ENCODE measurements at regions not wholly inside any gene's neighbourhood (a gene's known extent, or its start where the extent isn't known, plus 50 kb on each side); places are given as distances from the start of the nearest gene placed in this dataset.
"Not testable (repeated sequence)": the region's sequence is repeated elsewhere in the genome, so short reads cannot be mapped to it uniquely, and the experiment has no call there.

- H3K9me3 ChIP-seq (ENCODE audit: control insufficient read depth in 1 of 2, low read length in 2 of 2) = peaks cover 0 to 3% of the 10 kb centered on the region in 2 donors
- no peaks in the 10 kb centered on the region for H3K27me3 ChIP-seq (ENCODE audit: low read depth, low read length)
- H3K4me3 ChIP-seq (ENCODE audit: low read depth in 1 of 2, low read length in 2 of 2) = no peak overlapping the region
- H3K27ac ChIP-seq (ENCODE audit: low read length) = no peak overlapping the region
- no peaks in the 10 kb centered on the region for H3K4me1 ChIP-seq (ENCODE audit: control insufficient read depth in 1 of 2, insufficient read depth in 2 of 2, low read length in 2 of 2)
- no peaks in the 10 kb centered on the region for H3K36me3 ChIP-seq (ENCODE audit: control insufficient read depth in 1 of 2, insufficient read depth in 2 of 2, low read length in 2 of 2)
Measured at GRCh38 chr12:74393272-74393671, 144.4 kb upstream of the ATXN7L3B start.

DNA sequence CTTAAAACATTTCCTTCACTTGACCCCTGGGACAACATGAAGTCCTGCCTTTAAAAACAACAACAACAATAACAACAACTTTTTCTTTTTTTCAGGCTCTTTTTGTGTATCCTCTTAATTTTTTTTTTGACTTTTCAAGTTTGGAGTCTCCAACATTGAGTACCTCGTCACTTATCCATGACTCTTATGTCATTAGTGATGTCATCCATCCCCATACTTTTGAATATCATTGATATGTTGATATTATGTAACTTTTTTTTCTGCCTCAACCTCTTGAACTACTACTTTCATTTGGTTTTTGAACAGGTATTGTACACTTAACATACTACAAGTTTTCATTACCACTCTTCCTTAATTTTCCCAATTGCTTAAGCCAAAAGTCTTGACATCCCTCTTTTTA lies 143.0 kb upstream of the ATXN7L3B start:
- Histone ChIP-seq H3K27ac (ENCODE audit: low read length) (no peak overlapping the region), H3K4me1 (ENCODE audit: control insufficient read depth in 1 of 2, insufficient read depth in 2 of 2, low read length in 2 of 2) (no peaks in the 10 kb centered on the region), H3K9me3 (ENCODE audit: control insufficient read depth in 1 of 2, low read length in 2 of 2) (peaks cover 0 to 3% of the 10 kb centered on the region in 2 donors), H3K36me3 (ENCODE audit: control insufficient read depth in 1 of 2, insufficient read depth in 2 of 2, low read length in 2 of 2) (no peaks in the 10 kb centered on the region), H3K27me3 (ENCODE audit: low read depth, low read length) (no peaks in the 10 kb centered on the region), H3K4me3 (ENCODE audit: low read depth in 1 of 2, low read length in 2 of 2) (no peak overlapping the region)

- no peak overlapping the region for H3K4me3 ChIP-seq (ENCODE audit: low read depth in 1 of 2, low read length in 2 of 2)
- no peaks in the 10 kb centered on the region for H3K36me3 ChIP-seq (ENCODE audit: control insufficient read depth in 1 of 2, insufficient read depth in 2 of 2, low read length in 2 of 2)
- H3K9me3 ChIP-seq (ENCODE audit: control insufficient read depth in 1 of 2, low read length in 2 of 2) = no peaks in the 10 kb centered on the region
- H3K4me1 ChIP-seq (ENCODE audit: control insufficient read depth in 1 of 2, insufficient read depth in 2 of 2, low read length in 2 of 2) = no peaks in the 10 kb centered on the region
- no peaks in the 10 kb centered on the region for H3K27me3 ChIP-seq (ENCODE audit: low read depth, low read length)
- H3K27ac ChIP-seq (ENCODE audit: low read length) = no peak overlapping the region
Measured at GRCh38 chr12:74401035-74401434, 136.6 kb upstream of the ATXN7L3B start.

- H3K27ac ChIP-seq (ENCODE audit: low read length) = no peak overlapping the region
- no peaks in the 10 kb centered on the region for H3K4me1 ChIP-seq (ENCODE audit: control insufficient read depth in 1 of 2, insufficient read depth in 2 of 2, low read length in 2 of 2)
- H3K4me3 ChIP-seq (ENCODE audit: low read depth in 1 of 2, low read length in 2 of 2) = no peak overlapping the region
- H3K27me3 ChIP-seq (ENCODE audit: low read depth, low read length) = no peaks in the 10 kb centered on the region
- no peaks in the 10 kb centered on the region for H3K9me3 ChIP-seq (ENCODE audit: control insufficient read depth in 1 of 2, low read length in 2 of 2)
- H3K36me3 ChIP-seq (ENCODE audit: control insufficient read depth in 1 of 2, insufficient read depth in 2 of 2, low read length in 2 of 2) = no peaks in the 10 kb centered on the region
Measured at GRCh38 chr12:74401966-74402365, 135.7 kb upstream of the ATXN7L3B start.

- not testable (repeated sequence) for H3K4me1 ChIP-seq (ENCODE audit: control insufficient read depth in 1 of 2, insufficient read depth in 2 of 2, low read length in 2 of 2); H3K27me3 ChIP-seq (ENCODE audit: low read depth, low read length); H3K36me3 ChIP-seq (ENCODE audit: control insufficient read depth in 1 of 2, insufficient read depth in 2 of 2, low read length in 2 of 2); H3K9me3 ChIP-seq (ENCODE audit: control insufficient read depth in 1 of 2, low read length in 2 of 2); H3K4me3 ChIP-seq (ENCODE audit: low read depth in 1 of 2, low read length in 2 of 2); H3K27ac ChIP-seq (ENCODE audit: low read length)
Measured at GRCh38 chr12:74403221-74403470, 134.5 kb upstream of the ATXN7L3B start.

DNA sequence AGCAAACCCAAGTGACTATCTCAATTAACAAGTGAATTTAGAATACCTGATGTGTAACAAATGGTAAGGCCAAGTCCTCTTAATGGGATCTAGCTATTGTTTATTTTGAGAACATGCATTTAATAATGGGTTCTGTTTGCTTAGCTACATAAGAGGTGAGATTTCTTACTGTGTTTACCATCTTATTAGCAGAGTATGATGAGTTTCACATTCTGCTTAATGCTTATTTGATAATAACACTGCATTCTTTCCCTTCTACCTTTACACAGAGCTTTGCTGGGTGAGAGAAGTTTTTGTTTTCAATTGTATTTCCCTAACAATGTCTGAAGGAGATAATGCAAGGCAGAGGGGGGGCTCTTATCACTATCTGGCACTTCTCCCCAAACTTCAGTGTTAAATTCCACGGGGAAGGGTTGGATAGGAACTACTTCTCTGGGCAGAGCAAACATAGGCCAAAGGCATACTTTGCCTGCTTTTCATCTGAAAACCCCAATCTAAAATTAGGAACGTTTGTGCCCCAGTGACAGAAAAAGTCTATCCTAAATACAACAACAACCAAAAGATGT lies 129.0 kb upstream of the ATXN7L3B start:
- Histone ChIP-seq H3K4me3 (ENCODE audit: low read depth in 1 of 2, low read length in 2 of 2) (no peak overlapping the region), H3K36me3 (ENCODE audit: control insufficient read depth in 1 of 2, insufficient read depth in 2 of 2, low read length in 2 of 2) (no peaks in the 10 kb centered on the region), H3K27me3 (ENCODE audit: low read depth, low read length) (no peaks in the 10 kb centered on the region), H3K27ac (ENCODE audit: low read length) (no peak overlapping the region), H3K9me3 (ENCODE audit: control insufficient read depth in 1 of 2, low read length in 2 of 2) (no peaks in the 10 kb centered on the region), H3K4me1 (ENCODE audit: control insufficient read depth in 1 of 2, insufficient read depth in 2 of 2, low read length in 2 of 2) (no peaks in the 10 kb centered on the region)

- Histone ChIP-seq H3K4me3 (ENCODE audit: low read depth in 1 of 2, low read length in 2 of 2) (no peak overlapping the region), H3K9me3 (ENCODE audit: control insufficient read depth in 1 of 2, low read length in 2 of 2) (no peaks in the 10 kb centered on the region), H3K27ac (ENCODE audit: low read length) (no peak overlapping the region), H3K27me3 (ENCODE audit: low read depth, low read length) (no peaks in the 10 kb centered on the region), H3K36me3 (ENCODE audit: control insufficient read depth in 1 of 2, insufficient read depth in 2 of 2, low read length in 2 of 2) (no peaks in the 10 kb centered on the region), H3K4me1 (ENCODE audit: control insufficient read depth in 1 of 2, insufficient read depth in 2 of 2, low read length in 2 of 2) (no peaks in the 10 kb centered on the region)
Measured at GRCh38 chr12:74412606-74413230, 124.9 kb upstream of the ATXN7L3B start.

DNA sequence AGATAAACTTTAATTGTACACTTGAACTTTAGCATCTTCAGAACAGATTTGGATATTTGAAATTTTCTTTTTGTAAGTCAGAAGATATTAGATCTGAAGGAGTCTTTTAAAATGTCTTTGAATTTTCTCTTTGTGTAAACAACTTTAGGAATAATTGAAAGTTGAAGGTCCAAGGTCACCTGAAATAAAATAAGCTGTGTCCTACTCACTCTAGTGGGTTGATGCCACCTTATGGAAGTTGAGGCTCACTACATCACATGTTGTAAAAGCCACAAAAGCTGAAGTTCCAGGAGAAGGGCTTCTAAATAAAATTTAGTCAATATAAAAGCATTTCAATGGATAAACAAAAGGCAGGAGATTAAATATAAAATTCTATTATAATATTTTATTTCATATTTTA lies 122.0 kb upstream of the ATXN7L3B start:
- Histone ChIP-seq H3K27me3 (ENCODE audit: low read depth, low read length) (no peaks in the 10 kb centered on the region), H3K9me3 (ENCODE audit: control insufficient read depth in 1 of 2, low read length in 2 of 2) (no peaks in the 10 kb centered on the region), H3K36me3 (ENCODE audit: control insufficient read depth in 1 of 2, insufficient read depth in 2 of 2, low read length in 2 of 2) (no peaks in the 10 kb centered on the region), H3K4me3 (ENCODE audit: low read depth in 1 of 2, low read length in 2 of 2) (no peak overlapping the region), H3K27ac (ENCODE audit: low read length) (no peak overlapping the region), H3K4me1 (ENCODE audit: control insufficient read depth in 1 of 2, insufficient read depth in 2 of 2, low read length in 2 of 2) (no peaks in the 10 kb centered on the region)

- Histone ChIP-seq H3K9me3 (ENCODE audit: control insufficient read depth in 1 of 2, low read length in 2 of 2) (no peaks in the 10 kb centered on the region), H3K4me3 (ENCODE audit: low read depth in 1 of 2, low read length in 2 of 2) (no peak overlapping the region), H3K27ac (ENCODE audit: low read length) (no peak overlapping the region), H3K36me3 (ENCODE audit: control insufficient read depth in 1 of 2, insufficient read depth in 2 of 2, low read length in 2 of 2) (no peaks in the 10 kb centered on the region), H3K4me1 (ENCODE audit: control insufficient read depth in 1 of 2, insufficient read depth in 2 of 2, low read length in 2 of 2) (no peaks in the 10 kb centered on the region), H3K27me3 (ENCODE audit: low read depth, low read length) (no peaks in the 10 kb centered on the region)
Measured at GRCh38 chr12:74418573-74418972, 119.1 kb upstream of the ATXN7L3B start.

DNA sequence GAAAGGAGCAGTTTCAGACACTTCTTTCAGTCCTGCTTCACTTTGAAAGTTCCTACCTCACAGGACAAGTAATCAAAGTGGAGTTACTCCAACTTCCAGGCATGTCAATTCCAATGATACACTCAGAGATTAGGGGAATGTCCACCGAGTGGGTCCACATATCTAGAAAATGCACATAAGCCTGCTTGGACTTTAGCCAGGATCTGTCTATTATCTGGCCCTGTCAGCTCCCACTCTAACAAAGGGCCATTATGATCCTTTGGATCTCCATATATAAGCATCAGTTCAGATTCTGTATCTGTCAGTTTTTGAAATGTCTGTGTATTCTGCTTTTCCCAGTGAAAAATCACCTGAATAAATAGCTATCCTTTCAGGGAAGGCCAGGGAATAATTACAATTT lies 112.9 kb upstream of the ATXN7L3B start:
- H3K27me3 ChIP-seq (ENCODE audit: low read depth, low read length) = no peaks in the 10 kb centered on the region
- H3K27ac ChIP-seq (ENCODE audit: low read length) = no peak overlapping the region
- H3K36me3 ChIP-seq (ENCODE audit: control insufficient read depth in 1 of 2, insufficient read depth in 2 of 2, low read length in 2 of 2) = no peaks in the 10 kb centered on the region
- no peaks in the 10 kb centered on the region for H3K9me3 ChIP-seq (ENCODE audit: control insufficient read depth in 1 of 2, low read length in 2 of 2)
- H3K4me1 ChIP-seq (ENCODE audit: control insufficient read depth in 1 of 2, insufficient read depth in 2 of 2, low read length in 2 of 2) = no peaks in the 10 kb centered on the region
- no peak overlapping the region for H3K4me3 ChIP-seq (ENCODE audit: low read depth in 1 of 2, low read length in 2 of 2)

DNA sequence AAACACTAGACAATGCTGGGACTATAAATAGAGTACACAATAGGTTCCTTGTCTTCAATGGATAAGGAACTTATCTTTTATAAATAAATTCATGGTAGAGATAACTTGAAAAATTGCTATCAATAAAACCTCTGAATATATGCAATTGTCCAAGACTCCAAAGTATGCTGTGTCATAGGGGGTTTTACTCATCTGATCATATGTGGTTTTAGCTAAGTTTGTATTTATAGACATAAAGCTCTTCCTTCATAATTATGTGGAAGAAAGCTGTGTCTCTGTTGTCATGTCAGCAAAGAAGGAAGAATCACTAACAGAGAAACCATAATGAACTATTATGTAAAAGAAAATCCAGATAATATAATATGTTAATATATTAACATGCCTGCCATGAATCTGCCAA lies 111.5 kb upstream of the ATXN7L3B start:
- no peaks in the 10 kb centered on the region for H3K36me3 ChIP-seq (ENCODE audit: control insufficient read depth in 1 of 2, insufficient read depth in 2 of 2, low read length in 2 of 2)
- no peak overlapping the region for H3K4me3 ChIP-seq (ENCODE audit: low read depth in 1 of 2, low read length in 2 of 2)
- H3K27ac ChIP-seq (ENCODE audit: low read length) = no peak overlapping the region
- no peaks in the 10 kb centered on the region for H3K9me3 ChIP-seq (ENCODE audit: control insufficient read depth in 1 of 2, low read length in 2 of 2)
- H3K4me1 ChIP-seq (ENCODE audit: control insufficient read depth in 1 of 2, insufficient read depth in 2 of 2, low read length in 2 of 2) = no peaks in the 10 kb centered on the region
- no peaks in the 10 kb centered on the region for H3K27me3 ChIP-seq (ENCODE audit: low read depth, low read length)

DNA sequence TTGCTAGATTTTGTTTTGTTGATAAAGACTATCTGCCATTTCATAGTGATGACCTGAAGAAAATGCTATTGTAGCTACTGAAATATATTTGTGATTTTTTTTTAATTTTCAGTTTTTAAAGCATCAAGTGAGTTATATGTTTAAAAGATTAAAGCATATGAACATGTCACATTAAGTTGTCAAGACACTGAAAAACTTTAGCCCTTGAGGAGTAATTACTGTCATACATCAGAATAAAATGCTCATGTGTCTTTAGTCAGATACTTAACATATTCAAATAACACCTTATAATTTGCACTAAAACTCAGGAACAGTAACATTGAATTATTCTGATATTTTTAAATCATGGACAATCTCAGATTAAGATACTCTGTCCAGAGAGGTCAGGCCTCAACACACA lies 108.1 kb upstream of the ATXN7L3B start:
- no peaks in the 10 kb centered on the region for H3K36me3 ChIP-seq (ENCODE audit: control insufficient read depth in 1 of 2, insufficient read depth in 2 of 2, low read length in 2 of 2)
- H3K4me3 ChIP-seq (ENCODE audit: low read depth in 1 of 2, low read length in 2 of 2) = no peak overlapping the region
- H3K27ac ChIP-seq (ENCODE audit: low read length) = no peak overlapping the region
- no peaks in the 10 kb centered on the region for H3K27me3 ChIP-seq (ENCODE audit: low read depth, low read length)
- no peaks in the 10 kb centered on the region for H3K9me3 ChIP-seq (ENCODE audit: control insufficient read depth in 1 of 2, low read length in 2 of 2)
- no peaks in the 10 kb centered on the region for H3K4me1 ChIP-seq (ENCODE audit: control insufficient read depth in 1 of 2, insufficient read depth in 2 of 2, low read length in 2 of 2)

Measured in muscle layer of duodenum (tissue), 2 donors.